Keratinocyte (primary cell): ENCODE measurements at regions not wholly inside any gene's neighbourhood (a gene's known extent, or its start where the extent isn't known, plus 50 kb on each side); places are given as distances from the start of the nearest gene placed in this dataset.

Experiments
- CTCF ChIP-seq, 3 experiments: IDR thresholded peaks in 1 of 3; conservative IDR thresholded peaks in 1 of 3; optimal IDR thresholded peaks in 1 of 3; 2 replicates in 2 of 3; 3 replicates in 1 of 3; pipeline versions ENCODE3 to v1.5.1; 2011; ENCODE audit warnings: low read length in 3 of 3, mild to moderate bottlenecking in 3 of 3, moderate library complexity in 2 of 3, control low read depth in 1 of 3, inconsistent platforms in 1 of 3; ENCODE audit not compliant: insufficient read depth in 2 of 3; ENCODE audit errors: extremely low read depth in 1 of 3
- EZH2 ChIP-seq: IDR thresholded peaks from one replicate; pipeline ENCODE4 v1.6.1; 2012; ENCODE audit warnings: inconsistent platforms, mild to moderate bottlenecking, low read length, moderate library complexity

- TF ChIP-seq CTCF (optimal IDR thresholded peaks at IDR 0.05 in 1 of 3, IDR thresholded peaks at IDR 0.05 in 1 of 3, conservative IDR thresholded peaks at IDR 0.05 in 1 of 3; ENCODE audit: extremely low read depth in 1 of 3, insufficient read depth in 2 of 3, low read length in 3 of 3) (no peak), EZH2 (no peak)
Observed at GRCh38 chr14:71449316-71450055, 482.7 kb upstream of the RGS6 start.
